PC-3 (cell line): ENCODE measurements at regions not wholly inside any gene's neighbourhood (a gene's known extent, or its start where the extent isn't known, plus 50 kb on each side); places are given as distances from the start of the nearest gene placed in this dataset.

Experiments used
- CTCF ChIP-seq: fragments of 300-600 bp; sonication (generic); conservative IDR thresholded peaks from 2 replicates; pipeline ENCODE4 v1.5.1; 2017; ENCODE audit warnings: antibody characterized with exemption, low read depth, mild to moderate bottlenecking, low read length
- EZH2 ChIP-seq: fragments of 300-600 bp; sonication (generic); IDR thresholded peaks from one replicate; pipeline ENCODE4 v1.6.1; 2017; ENCODE audit warnings: antibody characterized with exemption, mild to moderate bottlenecking, low read length; ENCODE audit not compliant: unreplicated experiment
- EZH2phosphoT487 ChIP-seq: fragments of 300-600 bp; sonication (generic); IDR thresholded peaks from 2 replicates; pipeline ENCODE4 v1.6.1; 2018; ENCODE audit warnings: mild to moderate bottlenecking, antibody characterized with exemption, low read length, borderline replicate concordance

GRCh38 chr16:86988920-86989696 is 328.1 kb downstream of the C16orf95 start:
- TF ChIP-seq CTCF (no peak), EZH2 (no peak), EZH2phosphoT487 (no peak)
